ENCODE measurements at regions not wholly inside any gene's neighbourhood (a gene's known extent, or its start where the extent isn't known, plus 50 kb on each side); places are given as distances from the start of the nearest gene placed in this dataset.

DNA sequence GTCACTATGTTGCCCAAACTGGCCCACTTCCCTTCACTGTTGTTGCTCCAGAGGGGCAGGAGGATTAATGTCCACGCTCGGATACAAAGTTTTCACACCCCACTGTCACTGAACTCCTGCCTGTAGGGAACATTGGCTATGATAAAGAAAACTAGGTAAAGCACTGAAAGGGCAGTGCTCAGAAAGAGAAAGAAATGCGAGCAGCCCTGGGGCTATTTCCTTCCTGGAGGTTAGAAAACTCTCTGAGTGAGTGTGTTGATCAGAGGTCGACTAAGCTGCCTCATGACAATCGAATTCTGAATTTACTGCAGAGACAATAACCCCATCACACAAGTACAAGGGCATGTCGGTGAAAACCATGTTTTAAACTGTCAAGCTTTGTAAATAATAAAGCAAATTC, 227.2 kb upstream of the PITRM1 start:
- intact Hi-C loops (cut with micrococcal nuclease), result loop anchor here (2.0 kb wide), 1 partner anchor 45 kb away; no protein-coding TSS in a partner anchor

More for the DNA sequence above, 227.2 kb upstream of the PITRM1 start:
- Histone ChIP-seq H3K79me1 (ENCODE audit: low read depth in 1 of 2, low read length in 2 of 2) (no peaks in the 10 kb centered on the region), H4K5ac (ENCODE audit: low read depth, low read length) (no peak overlapping the region), H3K4me3 (ENCODE audit: insufficient read depth, low read depth, low read length) (no peak overlapping the region), H3K56ac (ENCODE audit: extremely low read depth, insufficient read depth, low read length) (no peak overlapping the region), H4K8ac (ENCODE audit: low read depth in 2 of 2, low read length in 2 of 2) (peak overlapping the region in 1 of 2 experiments; percentile 28; a peak in 2 of 4 replicates), H2AK9ac (replicated peaks; ENCODE audit: low read depth, low read length, poor library complexity) (no peak overlapping the region), H3K14ac (replicated peaks; ENCODE audit: low read depth, low read length) (peak overlapping the region; percentile 46; the same call in 1 of the 2 replicates), H3K4ac (ENCODE audit: low read depth, low read length) (peak overlapping the region; percentile 55), H3K9me3 (ENCODE audit: control insufficient read depth, insufficient read depth, low read length) (no peaks in the 10 kb centered on the region; the same call in 1 of the 2 replicates), H3K4me2 (ENCODE audit: low read depth, low read length) (no peak overlapping the region), H3K36me3 (ENCODE audit: control insufficient read depth, insufficient read depth, low read length) (no peaks in the 10 kb centered on the region), H3K18ac (ENCODE audit: low read depth, low read length) (peak overlapping the region; percentile 77), H3K9me1 (ENCODE audit: insufficient read depth, low read length) (peaks cover 16% of the 10 kb centered on the region; the same call in 1 of the 2 replicates), H2BK15ac (ENCODE audit: low read depth, low read length) (peak overlapping the region; percentile 16; the same call in 2 of the 3 replicates), H3K23ac (ENCODE audit: low read depth, low read length) (peak overlapping the region; percentile 4; the same call in 1 of the 2 replicates), H3K4me1 (ENCODE audit: control insufficient read depth, insufficient read depth, low read length) (peaks cover 10% of the 10 kb centered on the region), H2BK5ac (ENCODE audit: low read depth, low read length, poor library complexity, severe bottlenecking) (no peak overlapping the region), H3K27me3 (ENCODE audit: control insufficient read depth, insufficient read depth, low read length) (no peaks in the 10 kb centered on the region), H4K20me1 (ENCODE audit: insufficient read depth, low read length) (no peaks in the 10 kb centered on the region), H3K9ac (ENCODE audit: low read depth, low read length) (no peak overlapping the region), H4K91ac (ENCODE audit: insufficient read depth, low read depth, low read length) (peak overlapping the region; percentile 9), H2AFZ (replicated peaks; ENCODE audit: low read length, poor library complexity) (peak overlapping the region; percentile 33), H2BK20ac (ENCODE audit: low read depth, low read length) (peak overlapping the region; percentile 83; the same call in 1 of the 2 replicates), H3K27ac (ENCODE audit: insufficient read depth, low read length) (peak overlapping the region; percentile 34; the same call in 1 of the 2 replicates), H2BK120ac (ENCODE audit: low read depth, low read length) (peak overlapping the region; percentile 58), H2AK5ac (ENCODE audit: low read depth, low read length) (peak overlapping the region; percentile 82; the same call in 1 of the 2 replicates)
- DNase-seq (peak; percentile 10), ATAC-seq (ENCODE audit: low read depth) (no peak)
- CTCF ChIA-PET, result no interaction called here
- dilution Hi-C loops (cut with HindIII; ENCODE audit: low sequenced_read_pairs, unreplicated experiment), result no loop called here
- BruUV-seq (replicated peaks), result no TSS peak
- in situ Hi-C loops (cut with MboI; ENCODE audit: low sequenced_read_pairs), result no loop called here
- POLR2A ChIA-PET (ENCODE audit: unreplicated experiment), result no interaction called here
- TF ChIP-seq ELK1 (IDR thresholded peaks at IDR 0.05; ENCODE audit: borderline replicate concordance, low read depth, low read length), result no peak
- TF ChIP-seq MAZ (IDR thresholded peaks at IDR 0.05; ENCODE audit: borderline replicate concordance, low read depth, low read length), result no peak
- TF ChIP-seq MXI1 (IDR thresholded peaks at IDR 0.05; ENCODE audit: borderline replicate concordance, low read depth, low read length), result no peak
- TF ChIP-seq FOS (IDR thresholded peaks at IDR 0.05; ENCODE audit: low read depth, low read length), result no peak
- TF ChIP-seq, protein P1, sequence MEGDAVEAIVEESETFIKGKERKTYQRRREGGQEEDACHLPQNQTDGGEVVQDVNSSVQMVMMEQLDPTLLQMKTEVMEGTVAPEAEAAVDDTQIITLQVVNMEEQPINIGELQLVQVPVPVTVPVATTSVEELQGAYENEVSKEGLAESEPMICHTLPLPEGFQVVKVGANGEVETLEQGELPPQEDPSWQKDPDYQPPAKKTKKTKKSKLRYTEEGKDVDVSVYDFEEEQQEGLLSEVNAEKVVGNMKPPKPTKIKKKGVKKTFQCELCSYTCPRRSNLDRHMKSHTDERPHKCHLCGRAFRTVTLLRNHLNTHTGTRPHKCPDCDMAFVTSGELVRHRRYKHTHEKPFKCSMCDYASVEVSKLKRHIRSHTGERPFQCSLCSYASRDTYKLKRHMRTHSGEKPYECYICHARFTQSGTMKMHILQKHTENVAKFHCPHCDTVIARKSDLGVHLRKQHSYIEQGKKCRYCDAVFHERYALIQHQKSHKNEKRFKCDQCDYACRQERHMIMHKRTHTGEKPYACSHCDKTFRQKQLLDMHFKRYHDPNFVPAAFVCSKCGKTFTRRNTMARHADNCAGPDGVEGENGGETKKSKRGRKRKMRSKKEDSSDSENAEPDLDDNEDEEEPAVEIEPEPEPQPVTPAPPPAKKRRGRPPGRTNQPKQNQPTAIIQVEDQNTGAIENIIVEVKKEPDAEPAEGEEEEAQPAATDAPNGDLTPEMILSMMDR (conservative IDR thresholded peaks at IDR 0.05; ENCODE audit: low read depth, low read length), result no peak
- no peak for TF ChIP-seq CEBPB (IDR thresholded peaks at IDR 0.05; ENCODE audit: low read depth, low read length)
- no peak for TF ChIP-seq MAFK (IDR thresholded peaks at IDR 0.05; ENCODE audit: low read depth, low read length)
- no peak for TF ChIP-seq POLR2A (IDR thresholded peaks at IDR 0.05; ENCODE audit: low read depth, low read length)
- TF ChIP-seq RCOR1 (IDR thresholded peaks at IDR 0.05; ENCODE audit: insufficient replicate concordance, low read length), result no peak
- no peak for TF ChIP-seq RAD21 (IDR thresholded peaks at IDR 0.05; ENCODE audit: low read length)
- no peak for TF ChIP-seq RFX5 (IDR thresholded peaks at IDR 0.05; ENCODE audit: low read depth, low read length)
- TF ChIP-seq, protein P2, sequence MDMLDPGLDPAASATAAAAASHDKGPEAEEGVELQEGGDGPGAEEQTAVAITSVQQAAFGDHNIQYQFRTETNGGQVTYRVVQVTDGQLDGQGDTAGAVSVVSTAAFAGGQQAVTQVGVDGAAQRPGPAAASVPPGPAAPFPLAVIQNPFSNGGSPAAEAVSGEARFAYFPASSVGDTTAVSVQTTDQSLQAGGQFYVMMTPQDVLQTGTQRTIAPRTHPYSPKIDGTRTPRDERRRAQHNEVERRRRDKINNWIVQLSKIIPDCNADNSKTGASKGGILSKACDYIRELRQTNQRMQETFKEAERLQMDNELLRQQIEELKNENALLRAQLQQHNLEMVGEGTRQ (IDR thresholded peaks at IDR 0.05; ENCODE audit: low read depth, low read length), result no peak
- TF ChIP-seq NFE2L2 (IDR thresholded peaks at IDR 0.05; ENCODE audit: low read depth, low read length), result no peak
- TF ChIP-seq BHLHE40 (IDR thresholded peaks at IDR 0.05; ENCODE audit: low read depth, low read length), result no peak
- WGBS, 2 experiments (ENCODE audit: extremely low coverage in 2 of 2, insufficient read length in 1 of 2), result no CpG with 5 or more reads among the region's 6 CpGs
